GM23338 (cell line): ENCODE measurements at regions not wholly inside any gene's neighbourhood (a gene's known extent, or its start where the extent isn't known, plus 50 kb on each side); places are given as distances from the start of the nearest gene placed in this dataset.

Source experiments
- CREB1 ChIP-seq: fragments of 250-450 bp; sonication (Bioruptor Pico); IDR thresholded peaks from 2 replicates; pipeline ENCODE4 v1.5.0; 2020; ENCODE audit warnings: low read depth, mild to moderate bottlenecking, moderate library complexity
- CTCF ChIP-seq, 2 experiments: fragments of 200-600 bp in 1 of 2; sonication (generic) in 1 of 2; conservative IDR thresholded peaks; 2 replicates each; pipeline versions ENCODE4 v1.5.1 to v1.6.1; 2016 to 2017; ENCODE audit warnings: antibody characterized with exemption in 2 of 2, low read depth in 2 of 2, mild to moderate bottlenecking in 2 of 2, moderate library complexity in 1 of 2
- ETS1 ChIP-seq: IDR thresholded peaks from 2 replicates; pipeline ENCODE4 v1.6.1; 2016; ENCODE audit warnings: antibody characterized with exemption
- JUNB ChIP-seq: IDR thresholded peaks from one replicate; pipeline ENCODE4 v1.6.1; 2016; ENCODE audit warnings: antibody characterized with exemption; ENCODE audit not compliant: unreplicated experiment
- POLR2AphosphoS5 ChIP-seq: IDR thresholded peaks from 2 replicates; pipeline ENCODE4 v1.6.1; 2016; ENCODE audit warnings: antibody characterized with exemption, low read depth
- REST ChIP-seq: IDR thresholded peaks from one replicate; pipeline ENCODE4 v1.6.1; 2018; ENCODE audit warnings: antibody characterized with exemption; ENCODE audit not compliant: unreplicated experiment

DNA sequence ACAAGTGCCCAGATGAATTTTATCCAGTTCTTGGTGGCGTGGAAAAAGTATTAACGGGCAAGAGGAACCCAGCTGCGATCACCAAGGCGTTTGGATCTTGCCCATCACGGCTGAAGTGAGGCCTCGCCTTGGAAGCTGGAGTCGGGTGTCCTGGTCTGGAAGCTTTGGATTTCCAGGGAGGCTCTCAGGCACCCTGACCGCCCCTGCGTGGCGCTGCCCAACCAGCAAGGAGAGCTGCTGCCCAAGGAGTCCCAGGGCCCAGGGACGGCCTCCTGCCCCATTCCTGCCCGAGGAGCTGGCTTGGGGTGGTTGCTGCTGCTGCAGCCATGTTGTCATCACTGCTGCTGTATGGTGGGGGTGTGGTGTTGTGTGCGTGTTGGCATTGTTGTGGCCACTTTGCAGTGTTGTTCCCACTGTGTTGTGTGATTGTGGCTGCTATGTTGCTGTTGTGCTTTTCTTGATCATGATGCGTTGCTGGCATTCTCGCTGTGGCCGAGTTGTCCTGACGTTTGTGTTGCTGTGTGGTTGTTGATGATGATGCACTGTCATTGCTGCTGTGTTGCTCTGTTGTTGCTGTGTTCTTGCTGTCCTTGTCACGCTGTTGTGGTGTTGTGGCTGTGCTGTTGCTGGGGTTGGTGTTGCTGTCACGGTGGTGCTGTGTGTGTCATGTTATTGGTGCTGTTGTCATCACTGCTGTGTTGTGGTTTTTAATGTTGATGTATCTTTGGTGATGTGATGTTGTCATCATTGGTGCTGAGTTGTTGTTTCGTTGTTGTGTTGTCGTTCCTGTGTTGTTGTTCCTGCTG is 318.8 kb downstream of the C16orf95 start:
- TF ChIP-seq CTCF (conservative IDR thresholded peaks at IDR 0.05; ENCODE audit: low read depth in 2 of 2): no peak
- TF ChIP-seq CREB1: no peak
- TF ChIP-seq JUNB: no peak
- TF ChIP-seq POLR2AphosphoS5: no peak
- TF ChIP-seq ETS1: no peak
- no peak for TF ChIP-seq REST
